HG03280 (cell line): ENCODE measurements at regions not wholly inside any gene's neighbourhood (a gene's known extent, or its start where the extent isn't known, plus 50 kb on each side); places are given as distances from the start of the nearest gene placed in this dataset.
A peak's percentile ranks its signal among the peaks of the same experiment; 100 is the strongest.

ENCODE experiments used
- ATAC-seq: cut with Tn5 transposase; IDR thresholded peaks from one replicate; pipeline ENCODE4 v1.9.1; 2021; ENCODE audit warnings: mild to moderate bottlenecking, moderate library complexity; ENCODE audit not compliant: unreplicated experiment

GRCh38 chr3:168341192-168341815, 245.6 kb upstream of the GOLIM4 start:
- no peak for ATAC-seq

GRCh38 chr3:168338161-168338560, 242.4 kb upstream of the GOLIM4 start:
- ATAC-seq, result no peak

- no peak for ATAC-seq
Observed at GRCh38 chr3:168336276-168336675, 240.6 kb upstream of the GOLIM4 start.

- ATAC-seq, result no peak
Observed at GRCh38 chr3:168333410-168333935, 237.7 kb upstream of the GOLIM4 start.

- ATAC-seq, result no peak
Observed at GRCh38 chr3:168331756-168332155, 236.0 kb upstream of the GOLIM4 start.

GRCh38 chr3:168330983-168331382, 235.3 kb upstream of the GOLIM4 start:
- ATAC-seq, result no peak

GRCh38 chr3:168327856-168328255, 232.1 kb upstream of the GOLIM4 start:
- no peak for ATAC-seq

GRCh38 chr3:168325684-168326083, 230.0 kb upstream of the GOLIM4 start:
- no peak for ATAC-seq

GRCh38 chr3:168322941-168323340, 227.2 kb upstream of the GOLIM4 start:
- no peak for ATAC-seq

GRCh38 chr3:168314166-168314565, 218.4 kb upstream of the GOLIM4 start:
- ATAC-seq, result no peak

GRCh38 chr3:168312984-168313383, 217.3 kb upstream of the GOLIM4 start:
- no peak for ATAC-seq

- ATAC-seq, result no peak
Observed at GRCh38 chr3:168307893-168308292, 212.2 kb upstream of the GOLIM4 start.

GRCh38 chr3:168295027-168295426, 199.3 kb upstream of the GOLIM4 start:
- no peak for ATAC-seq

- no peak for ATAC-seq
Observed at GRCh38 chr3:168292296-168292695, 196.6 kb upstream of the GOLIM4 start.

- ATAC-seq, result no peak
Observed at GRCh38 chr3:168289471-168290008, 193.8 kb upstream of the GOLIM4 start.

GRCh38 chr3:168288511-168289401, 193.0 kb upstream of the GOLIM4 start:
- ATAC-seq, result no peak

- no peak for ATAC-seq
Observed at GRCh38 chr3:168285506-168285905, 189.8 kb upstream of the GOLIM4 start.

GRCh38 chr3:168284728-168285127, 189.0 kb upstream of the GOLIM4 start:
- no peak for ATAC-seq

- no peak for ATAC-seq
Observed at GRCh38 chr3:168275662-168276061, 179.9 kb upstream of the GOLIM4 start.

GRCh38 chr3:168273917-168274316, 178.2 kb upstream of the GOLIM4 start:
- peak; percentile 87 for ATAC-seq

GRCh38 chr3:168273036-168273435, 177.3 kb upstream of the GOLIM4 start:
- ATAC-seq, result no peak
